ENCODE measurements at regions not wholly inside any gene's neighbourhood (a gene's known extent, or its start where the extent isn't known, plus 50 kb on each side); places are given as distances from the start of the nearest gene placed in this dataset.
A peak's percentile ranks its signal among the peaks of the same experiment; 100 is the strongest.
"Not testable (repeated sequence)": the region's sequence is repeated elsewhere in the genome, so short reads cannot be mapped to it uniquely, and the experiment has no call there.

- Histone ChIP-seq H3K27me3 (ENCODE audit: control insufficient read depth in 3 of 3, insufficient read depth in 3 of 3, low read length in 2 of 3) (no peaks in the 10 kb centered on the region), H3K9me3 (ENCODE audit: control insufficient read depth in 4 of 4, insufficient read depth in 3 of 4, low read length in 3 of 4) (no peaks in the 10 kb centered on the region), H3K36me3 (ENCODE audit: control insufficient read depth in 4 of 4, insufficient read depth in 4 of 4, low read length in 4 of 4) (no peaks in the 10 kb centered on the region), H3K9ac (ENCODE audit: insufficient read depth in 1 of 2, low read length in 2 of 2) (no peak overlapping the region), H3K27ac (ENCODE audit: low read depth in 1 of 2, low read length in 1 of 2) (no peak overlapping the region), H3K4me1 (ENCODE audit: control insufficient read depth in 5 of 5, insufficient read depth in 5 of 5, low read length in 5 of 5) (no peaks in the 10 kb centered on the region), H3K4me3 (no peak overlapping the region)
- DNase-seq, result no peak
- ATAC-seq (ENCODE audit: insufficient read depth, low FRiP score), result no peak
- TF ChIP-seq CTCF (IDR thresholded peaks at IDR 0.05; ENCODE audit: control extremely low read depth, extremely low read depth), result no peak
- 85 to 94% methylated on average over 1 of the region's 1 CpG for WGBS, 2 donors
Measured at GRCh38 chr21:15667010-15667409, 62.8 kb upstream of the USP25 start.

GRCh38 chr21:15667819-15668218, 62.0 kb upstream of the USP25 start:
- 94 to 95% methylated on average over 7 of the region's 7 CpGs for WGBS, 2 donors
- Histone ChIP-seq H3K4me1 (ENCODE audit: control insufficient read depth in 5 of 5, insufficient read depth in 5 of 5, low read length in 5 of 5) (no peaks in the 10 kb centered on the region), H3K9ac (ENCODE audit: insufficient read depth in 1 of 2, low read length in 2 of 2) (no peak overlapping the region), H3K36me3 (ENCODE audit: control insufficient read depth in 4 of 4, insufficient read depth in 4 of 4, low read length in 4 of 4) (no peaks in the 10 kb centered on the region), H3K27ac (ENCODE audit: low read depth in 1 of 2, low read length in 1 of 2) (no peak overlapping the region), H3K9me3 (ENCODE audit: control insufficient read depth in 4 of 4, insufficient read depth in 3 of 4, low read length in 3 of 4) (no peaks in the 10 kb centered on the region), H3K27me3 (ENCODE audit: control insufficient read depth in 3 of 3, insufficient read depth in 3 of 3, low read length in 2 of 3) (no peaks in the 10 kb centered on the region), H3K4me3 (no peak overlapping the region)
- no peak for TF ChIP-seq CTCF (IDR thresholded peaks at IDR 0.05; ENCODE audit: control extremely low read depth, extremely low read depth)
- no peak for ATAC-seq (ENCODE audit: insufficient read depth, low FRiP score)
- DNase-seq, result no peak

GRCh38 chr21:15669247-15669646, 60.5 kb upstream of the USP25 start:
- Histone ChIP-seq H3K27me3 (ENCODE audit: control insufficient read depth in 3 of 3, insufficient read depth in 3 of 3, low read length in 2 of 3) (no peaks in the 10 kb centered on the region), H3K36me3 (ENCODE audit: control insufficient read depth in 4 of 4, insufficient read depth in 4 of 4, low read length in 4 of 4) (no peaks in the 10 kb centered on the region), H3K27ac (ENCODE audit: low read depth in 1 of 2, low read length in 1 of 2) (no peak overlapping the region), H3K4me3 (no peak overlapping the region), H3K4me1 (ENCODE audit: control insufficient read depth in 5 of 5, insufficient read depth in 5 of 5, low read length in 5 of 5) (no peaks in the 10 kb centered on the region), H3K9me3 (ENCODE audit: control insufficient read depth in 4 of 4, insufficient read depth in 3 of 4, low read length in 3 of 4) (no peaks in the 10 kb centered on the region), H3K9ac (ENCODE audit: insufficient read depth in 1 of 2, low read length in 2 of 2) (no peak overlapping the region)
- 36 to 49% methylated on average over 2 of the region's 2 CpGs for WGBS, 2 donors
- ATAC-seq (ENCODE audit: insufficient read depth, low FRiP score) (no peak), DNase-seq (peak in 2 of 3 donors; percentile 6 to 36)
- TF ChIP-seq CTCF (IDR thresholded peaks at IDR 0.05; ENCODE audit: control extremely low read depth, extremely low read depth), result no peak

GRCh38 chr21:15671188-15671587, 58.6 kb upstream of the USP25 start:
- WGBS, 2 donors, result 83 to 86% methylated on average over 3 of the region's 3 CpGs
- no peak overlapping the region for H3K27ac ChIP-seq (ENCODE audit: low read depth in 1 of 2, low read length in 1 of 2)
- H3K9me3 ChIP-seq (ENCODE audit: control insufficient read depth in 4 of 4, insufficient read depth in 3 of 4, low read length in 3 of 4), result no peaks in the 10 kb centered on the region
- H3K4me1 ChIP-seq (ENCODE audit: control insufficient read depth in 5 of 5, insufficient read depth in 5 of 5, low read length in 5 of 5), result no peaks in the 10 kb centered on the region
- H3K4me3 ChIP-seq, result no peak overlapping the region
- no peaks in the 10 kb centered on the region for H3K36me3 ChIP-seq (ENCODE audit: control insufficient read depth in 4 of 4, insufficient read depth in 4 of 4, low read length in 4 of 4)
- H3K9ac ChIP-seq (ENCODE audit: insufficient read depth in 1 of 2, low read length in 2 of 2), result no peak overlapping the region
- no peaks in the 10 kb centered on the region for H3K27me3 ChIP-seq (ENCODE audit: control insufficient read depth in 3 of 3, insufficient read depth in 3 of 3, low read length in 2 of 3)
- ATAC-seq (ENCODE audit: insufficient read depth, low FRiP score) (no peak), DNase-seq (no peak)
- TF ChIP-seq CTCF (IDR thresholded peaks at IDR 0.05; ENCODE audit: control extremely low read depth, extremely low read depth), result no peak

- not testable (repeated sequence) for H3K27ac ChIP-seq (ENCODE audit: low read depth in 1 of 2, low read length in 1 of 2); H3K4me3 ChIP-seq; H3K4me1 ChIP-seq (ENCODE audit: control insufficient read depth in 5 of 5, insufficient read depth in 5 of 5, low read length in 5 of 5); ATAC-seq (ENCODE audit: insufficient read depth, low FRiP score); H3K27me3 ChIP-seq (ENCODE audit: control insufficient read depth in 3 of 3, insufficient read depth in 3 of 3, low read length in 2 of 3); H3K9me3 ChIP-seq (ENCODE audit: control insufficient read depth in 4 of 4, insufficient read depth in 3 of 4, low read length in 3 of 4); H3K9ac ChIP-seq (ENCODE audit: insufficient read depth in 1 of 2, low read length in 2 of 2); DNase-seq; H3K36me3 ChIP-seq (ENCODE audit: control insufficient read depth in 4 of 4, insufficient read depth in 4 of 4, low read length in 4 of 4)
- 97 to 98% methylated on average over 15 of the region's 15 CpGs for WGBS, 2 donors
Measured at GRCh38 chr21:15672578-15672977, 57.2 kb upstream of the USP25 start.

Data from lung (tissue), 11 donors.